HS-5 (cell line): ENCODE measurements at regions not wholly inside any gene's neighbourhood (a gene's known extent, or its start where the extent isn't known, plus 50 kb on each side); places are given as distances from the start of the nearest gene placed in this dataset.
A peak's percentile ranks its signal among the peaks of the same experiment; 100 is the strongest.

Source experiments
- DNase-seq: peaks from one replicate; pipeline ENCODE4 v3.0.0-alpha.2; 2012; ENCODE audit warnings: low read depth

- DNase-seq: no peak
Observed at GRCh38 chr11:80435345-80435744, 994.5 kb upstream of the TENM4 start.

GRCh38 chr11:80432057-80432456, 991.2 kb upstream of the TENM4 start:
- no peak for DNase-seq

GRCh38 chr11:80424012-80424695, 983.3 kb upstream of the TENM4 start:
- DNase-seq: no peak

- DNase-seq: no peak
Observed at GRCh38 chr11:80420374-80420773, 979.5 kb upstream of the TENM4 start.

- no peak for DNase-seq
Observed at GRCh38 chr11:80417681-80418080, 976.9 kb upstream of the TENM4 start.

- DNase-seq: no peak
Observed at GRCh38 chr11:80415580-80415979, 974.8 kb upstream of the TENM4 start.

GRCh38 chr11:80414181-80415165, 973.6 kb upstream of the TENM4 start:
- DNase-seq: peak; percentile 24

GRCh38 chr11:80412604-80413003, 971.8 kb upstream of the TENM4 start:
- DNase-seq: no peak

GRCh38 chr11:80393210-80393609, 952.4 kb upstream of the TENM4 start:
- DNase-seq: no peak

GRCh38 chr11:80390505-80390904, 949.7 kb upstream of the TENM4 start:
- no peak for DNase-seq

GRCh38 chr11:80388536-80388935, 947.7 kb upstream of the TENM4 start:
- DNase-seq: no peak

- no peak for DNase-seq
Observed at GRCh38 chr11:80388130-80388529, 947.3 kb upstream of the TENM4 start.

GRCh38 chr11:80383655-80384054, 942.8 kb upstream of the TENM4 start:
- no peak for DNase-seq

GRCh38 chr11:80379620-80380278, 938.9 kb upstream of the TENM4 start:
- DNase-seq: no peak

- DNase-seq: no peak
Observed at GRCh38 chr11:80371931-80372330, 931.1 kb upstream of the TENM4 start.

GRCh38 chr11:80365980-80366379, 925.1 kb upstream of the TENM4 start:
- no peak for DNase-seq

- DNase-seq: no peak
Observed at GRCh38 chr11:80365076-80365725, 924.4 kb upstream of the TENM4 start.

GRCh38 chr11:80362563-80363340, 921.9 kb upstream of the TENM4 start:
- DNase-seq: peak; percentile 29

GRCh38 chr11:80355251-80355650, 914.4 kb upstream of the TENM4 start:
- DNase-seq: no peak

GRCh38 chr11:80350541-80350940, 909.7 kb upstream of the TENM4 start:
- no peak for DNase-seq

GRCh38 chr11:80349997-80350396, 909.2 kb upstream of the TENM4 start:
- DNase-seq: no peak
